ENCODE measurements at regions not wholly inside any gene's neighbourhood (a gene's known extent, or its start where the extent isn't known, plus 50 kb on each side); places are given as distances from the start of the nearest gene placed in this dataset.

DNA sequence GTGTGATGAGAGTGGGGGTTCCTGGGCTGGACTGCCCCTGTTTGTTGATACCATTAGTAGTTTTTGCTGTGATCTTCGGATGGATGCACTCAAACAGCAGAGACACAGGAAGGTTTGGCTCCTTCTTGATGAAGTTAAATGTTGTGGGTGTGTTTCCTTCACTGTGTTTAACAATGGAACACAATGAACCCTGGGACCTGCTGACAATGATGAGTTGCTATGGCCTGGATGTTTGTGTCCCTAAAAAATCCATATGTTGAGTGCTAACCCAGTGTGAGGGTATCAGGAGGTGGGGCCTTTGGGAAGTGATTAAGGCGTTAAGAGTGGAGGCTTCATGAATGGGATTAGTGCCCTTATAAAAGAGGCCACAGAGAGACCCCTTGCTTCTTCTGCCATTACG is 237.4 kb upstream of the HS6ST1 start:
- TF ChIP-seq CTCF (IDR thresholded peaks at IDR 0.05) (no peak), POLR2A (IDR thresholded peaks at IDR 0.05) (no peak)

Data from thyroid gland (tissue), 4 donors.